ENCODE measurements at regions not wholly inside any gene's neighbourhood (a gene's known extent, or its start where the extent isn't known, plus 50 kb on each side); places are given as distances from the start of the nearest gene placed in this dataset.

DNA sequence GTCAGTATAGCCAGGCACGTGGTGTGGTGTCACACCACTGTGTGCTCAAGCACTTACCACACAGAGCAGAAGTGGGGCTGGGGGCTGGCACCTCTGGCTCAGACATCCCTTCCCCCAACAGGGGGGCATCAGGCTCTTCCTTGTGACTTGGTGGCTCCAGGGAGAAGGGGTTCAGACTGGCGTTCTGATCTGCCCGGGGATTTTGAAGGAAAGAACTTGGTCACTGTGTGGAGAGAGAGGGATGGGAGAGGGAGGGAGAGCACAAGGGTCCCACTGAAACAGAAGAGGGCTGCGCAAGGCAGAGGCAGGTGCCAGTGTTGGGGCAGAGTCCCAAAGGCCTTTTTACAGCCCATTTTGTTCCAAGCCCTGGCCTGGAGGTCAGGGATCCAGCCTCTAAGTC is 109.7 kb upstream of the ALDH1B1 start:
- DNase-seq (ENCODE audit: low spot score) (no peak), ATAC-seq (ENCODE audit: low FRiP score) (no peak)
- TF ChIP-seq, protein P1, sequence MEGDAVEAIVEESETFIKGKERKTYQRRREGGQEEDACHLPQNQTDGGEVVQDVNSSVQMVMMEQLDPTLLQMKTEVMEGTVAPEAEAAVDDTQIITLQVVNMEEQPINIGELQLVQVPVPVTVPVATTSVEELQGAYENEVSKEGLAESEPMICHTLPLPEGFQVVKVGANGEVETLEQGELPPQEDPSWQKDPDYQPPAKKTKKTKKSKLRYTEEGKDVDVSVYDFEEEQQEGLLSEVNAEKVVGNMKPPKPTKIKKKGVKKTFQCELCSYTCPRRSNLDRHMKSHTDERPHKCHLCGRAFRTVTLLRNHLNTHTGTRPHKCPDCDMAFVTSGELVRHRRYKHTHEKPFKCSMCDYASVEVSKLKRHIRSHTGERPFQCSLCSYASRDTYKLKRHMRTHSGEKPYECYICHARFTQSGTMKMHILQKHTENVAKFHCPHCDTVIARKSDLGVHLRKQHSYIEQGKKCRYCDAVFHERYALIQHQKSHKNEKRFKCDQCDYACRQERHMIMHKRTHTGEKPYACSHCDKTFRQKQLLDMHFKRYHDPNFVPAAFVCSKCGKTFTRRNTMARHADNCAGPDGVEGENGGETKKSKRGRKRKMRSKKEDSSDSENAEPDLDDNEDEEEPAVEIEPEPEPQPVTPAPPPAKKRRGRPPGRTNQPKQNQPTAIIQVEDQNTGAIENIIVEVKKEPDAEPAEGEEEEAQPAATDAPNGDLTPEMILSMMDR (IDR thresholded peaks at IDR 0.05): no peak

DNA sequence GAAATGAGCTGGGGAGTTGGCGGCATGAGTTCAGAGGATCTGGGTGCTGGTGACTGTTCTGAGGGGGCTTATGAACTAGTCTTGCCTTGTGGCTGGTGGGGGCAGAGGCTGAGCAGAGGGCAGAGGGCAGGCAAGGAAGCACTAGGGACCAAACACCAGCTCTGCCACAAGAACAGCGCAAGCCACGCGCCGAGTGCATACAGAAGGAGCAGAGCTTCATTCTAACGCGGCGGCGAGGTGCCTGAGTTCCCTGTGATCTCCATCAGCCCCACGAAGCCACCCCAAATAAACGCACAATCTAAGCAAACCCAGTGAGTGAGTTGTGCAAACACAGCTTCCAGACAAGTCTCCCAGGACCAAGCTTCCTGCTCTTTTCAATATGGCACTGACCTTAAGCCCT is 110.6 kb upstream of the ALDH1B1 start:
- no peak for DNase-seq (ENCODE audit: low spot score)
- TF ChIP-seq, protein P1 (IDR thresholded peaks at IDR 0.05): no peak

DNA sequence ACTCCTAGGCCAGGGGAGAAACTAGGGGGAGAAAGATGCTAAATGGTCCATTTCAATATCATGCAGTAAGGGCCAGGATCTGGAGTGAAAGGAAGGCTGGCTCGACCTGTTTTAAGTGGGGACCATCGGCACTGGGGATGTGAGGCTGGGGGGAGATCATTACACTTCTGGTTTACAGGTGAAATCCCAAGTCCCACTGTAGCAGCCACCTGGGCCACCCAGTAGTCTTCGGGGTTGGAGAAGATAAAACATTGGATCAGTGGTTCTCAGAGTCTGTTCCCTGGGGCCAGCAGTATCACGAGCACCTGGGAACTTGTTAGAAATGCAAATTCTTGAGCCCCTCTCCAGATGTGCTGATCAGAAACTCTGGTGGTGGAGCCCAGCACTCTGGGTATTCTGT is 111.3 kb upstream of the ALDH1B1 start:
- ATAC-seq (ENCODE audit: low FRiP score) (no peak), DNase-seq (ENCODE audit: low spot score) (no peak)
- TF ChIP-seq, protein P1 (IDR thresholded peaks at IDR 0.05): no peak

More for the DNA sequence above, 110.6 kb upstream of the ALDH1B1 start:
- no peak for ATAC-seq (ENCODE audit: low FRiP score)

DNA sequence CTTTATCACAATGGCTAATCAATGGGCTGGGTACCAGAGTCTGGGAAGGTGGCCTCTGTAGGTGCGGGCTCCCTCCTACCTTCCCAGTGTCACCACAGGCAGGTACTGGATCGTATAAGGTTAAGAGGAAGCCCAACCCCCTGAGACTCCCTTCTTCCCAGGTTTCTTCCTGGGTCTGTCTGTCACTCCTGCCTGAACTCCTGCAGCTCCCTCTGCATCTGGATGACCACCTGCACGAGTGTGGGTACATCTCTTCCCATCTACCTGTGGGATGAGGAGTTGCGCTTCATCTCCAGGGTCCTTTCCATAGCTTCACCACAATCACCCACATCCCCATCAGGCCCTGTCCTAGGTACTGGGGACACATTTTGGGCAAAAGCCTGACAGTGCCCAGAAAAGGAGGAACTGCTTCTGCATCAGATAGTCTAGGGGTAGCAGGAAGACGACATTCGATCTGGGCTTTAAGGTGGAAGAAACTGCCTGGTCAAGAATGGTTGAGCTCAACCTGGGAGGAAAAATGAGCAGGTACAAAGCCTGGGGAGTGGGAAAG is 112.2 kb upstream of the ALDH1B1 start:
- no peak for ATAC-seq (ENCODE audit: low FRiP score)
- no peak for DNase-seq (ENCODE audit: low spot score)
- TF ChIP-seq, protein P1 (IDR thresholded peaks at IDR 0.05): no peak

DNA sequence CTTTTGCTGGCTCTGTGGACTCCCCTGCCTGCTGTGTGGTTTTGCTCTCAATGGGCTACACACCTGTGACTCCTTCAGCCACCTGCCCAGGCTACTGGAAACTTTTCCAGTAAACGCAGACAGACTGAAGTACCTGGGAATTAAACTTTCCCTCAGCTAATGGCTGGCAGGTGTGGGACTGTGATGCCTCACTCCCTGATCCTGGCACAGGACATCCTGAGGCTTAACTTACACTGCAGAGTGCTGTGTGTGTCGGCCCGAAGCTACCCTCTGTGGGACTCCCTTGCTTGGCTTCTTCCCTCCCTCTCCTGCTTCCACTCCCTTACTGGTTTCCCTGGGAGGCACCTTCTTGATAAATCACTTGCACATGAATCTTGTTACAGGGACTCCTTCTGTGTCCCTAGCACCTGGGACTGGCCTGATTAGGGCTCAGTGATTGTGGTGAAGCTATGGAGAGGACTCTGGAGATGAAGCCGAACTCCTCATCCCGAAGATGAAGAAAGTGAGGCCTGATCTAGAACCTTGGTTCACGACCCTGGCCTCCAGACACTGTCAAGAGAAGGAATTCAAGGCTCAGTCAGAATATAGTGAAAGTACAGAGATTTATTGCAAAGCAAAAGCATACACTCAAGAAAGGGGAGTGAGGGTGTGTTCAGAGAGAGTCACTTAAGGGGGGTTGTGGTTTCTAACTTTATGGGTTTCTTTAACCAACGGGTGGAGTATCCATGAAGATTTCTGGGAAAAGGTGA is 113.4 kb upstream of the ALDH1B1 start:
- DNase-seq (ENCODE audit: low spot score) (no peak), ATAC-seq (ENCODE audit: low FRiP score) (no peak)
- TF ChIP-seq, protein P1 (IDR thresholded peaks at IDR 0.05): no peak

DNA sequence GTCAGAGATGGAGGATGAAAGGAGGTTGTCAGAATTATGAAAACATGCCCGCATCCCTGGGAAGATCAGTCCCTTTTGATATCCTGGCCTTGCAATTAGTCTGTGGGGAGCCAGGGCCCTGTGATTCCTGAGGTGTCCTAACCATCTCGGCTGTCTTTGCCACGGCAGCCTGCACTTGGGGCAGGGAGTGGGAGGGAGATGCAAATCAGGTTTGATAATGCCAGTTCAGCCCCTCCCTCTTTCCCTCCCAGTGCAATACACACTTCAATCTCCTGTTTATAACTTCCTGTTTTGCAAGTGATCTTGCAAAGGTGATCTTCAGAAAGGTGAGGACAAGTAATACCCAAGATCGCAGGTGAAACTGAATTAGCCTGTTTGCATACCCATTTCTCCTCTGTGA is 114.0 kb upstream of the ALDH1B1 start:
- no peak for ATAC-seq (ENCODE audit: low FRiP score)

More for the DNA sequence above, 114.0 kb upstream of the ALDH1B1 start:
- TF ChIP-seq, protein P1 (IDR thresholded peaks at IDR 0.05): no peak
- DNase-seq (ENCODE audit: low spot score): no peak

Measured in omental fat pad (tissue), 3 donors.